HG02623 (cell line): ENCODE measurements at regions not wholly inside any gene's neighbourhood (a gene's known extent, or its start where the extent isn't known, plus 50 kb on each side); places are given as distances from the start of the nearest gene placed in this dataset.

Experiments
- ATAC-seq: cut with Tn5 transposase; IDR thresholded peaks from one replicate; pipeline ENCODE4 v1.9.1; 2021; ENCODE audit warnings: moderate library complexity; ENCODE audit not compliant: unreplicated experiment

- ATAC-seq, result no peak
These were observed 421.5 kb upstream of the POU3F3 start for GRCh38 chr2:104432401-104432800.

- no peak for ATAC-seq
These were observed 420.9 kb upstream of the POU3F3 start for GRCh38 chr2:104432991-104433390.

- ATAC-seq, result no peak
These were observed 420.3 kb upstream of the POU3F3 start for GRCh38 chr2:104433657-104434056.

DNA sequence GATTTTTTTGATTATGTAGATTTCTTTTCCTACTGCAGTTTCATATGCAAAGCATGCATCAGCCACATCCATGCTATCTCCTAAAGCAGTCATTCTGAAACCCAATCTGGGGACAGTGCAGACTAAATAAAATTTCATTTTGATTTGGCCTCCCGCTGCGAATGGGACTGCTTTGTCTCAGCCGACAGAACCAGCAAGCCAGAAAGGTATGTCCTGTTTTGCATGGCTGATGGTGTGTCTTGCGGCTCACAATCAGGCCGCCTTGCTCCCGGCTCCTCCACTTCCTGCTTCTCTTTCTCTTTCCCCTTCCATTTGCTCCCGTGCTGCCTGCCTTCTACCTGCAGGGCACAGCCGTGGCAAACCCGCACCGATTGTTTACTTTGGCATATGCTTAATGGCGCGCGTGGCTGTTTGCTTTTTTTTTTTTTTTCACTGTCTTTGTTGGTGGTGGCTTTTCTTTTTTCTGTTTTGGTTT lies 419.6 kb upstream of the POU3F3 start:
- peak; percentile 78 for ATAC-seq

DNA sequence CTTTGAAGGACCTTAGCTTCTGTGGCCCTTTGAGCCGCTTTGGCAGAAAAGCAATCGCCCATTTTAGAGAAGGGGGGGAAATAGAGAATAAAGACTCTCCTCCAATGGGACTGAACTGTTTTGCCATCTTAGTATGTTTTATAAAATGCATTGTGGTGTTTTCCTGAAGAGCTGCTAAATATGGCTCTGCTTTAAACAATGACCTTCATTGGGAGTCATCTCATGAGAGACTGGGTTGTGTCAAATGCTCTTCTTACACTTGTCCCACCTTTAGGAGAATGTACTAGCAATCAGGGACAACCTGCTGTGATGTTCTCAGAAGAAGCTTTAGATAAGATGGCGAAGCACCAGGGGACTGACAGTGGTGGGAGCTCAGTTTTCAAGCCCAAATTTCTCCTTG lies 418.9 kb upstream of the POU3F3 start:
- no peak for ATAC-seq

- ATAC-seq, result no peak
These were observed 415.4 kb upstream of the POU3F3 start for GRCh38 chr2:104438481-104438880.

- no peak for ATAC-seq
These were observed 410.8 kb upstream of the POU3F3 start for GRCh38 chr2:104443145-104443544.

DNA sequence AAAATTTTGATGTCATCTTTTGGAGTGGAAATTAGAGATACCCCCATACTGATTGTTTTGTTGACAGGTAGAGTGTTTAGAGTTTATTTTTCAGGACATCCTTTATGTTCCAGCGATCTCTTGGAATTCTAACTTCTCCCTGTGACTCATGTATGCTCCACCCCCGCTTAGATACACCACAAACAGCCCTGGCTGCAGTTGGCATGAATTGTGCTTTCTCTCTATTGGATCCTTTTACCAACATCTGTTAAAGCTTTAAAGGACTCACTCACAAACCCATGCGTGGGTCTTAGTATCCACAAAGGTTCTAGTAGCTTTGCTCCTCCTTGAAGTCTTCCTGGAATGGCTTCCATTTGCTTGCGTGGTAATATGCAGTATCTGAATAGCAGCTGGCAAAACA lies 409.5 kb upstream of the POU3F3 start:
- ATAC-seq, result no peak

DNA sequence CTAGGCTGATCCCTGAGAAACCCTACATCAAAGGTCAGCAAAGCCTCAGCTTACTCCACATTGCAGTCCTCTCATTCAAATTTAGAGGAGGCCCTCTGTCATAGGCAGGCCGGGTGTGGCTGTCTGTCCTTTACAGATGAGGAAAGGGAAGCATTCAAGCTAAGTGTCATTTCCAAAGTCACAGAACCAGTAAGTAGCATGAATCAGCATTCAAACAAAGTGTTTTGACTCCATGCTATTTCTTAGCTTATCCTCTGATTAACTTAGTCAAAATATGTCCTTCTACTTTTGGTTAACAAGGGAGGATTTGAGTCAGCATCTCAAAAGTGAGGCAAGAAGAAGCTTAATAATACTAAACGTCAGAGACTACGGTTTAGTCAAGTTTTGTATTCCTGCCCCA lies 409.0 kb upstream of the POU3F3 start:
- ATAC-seq, result no peak

DNA sequence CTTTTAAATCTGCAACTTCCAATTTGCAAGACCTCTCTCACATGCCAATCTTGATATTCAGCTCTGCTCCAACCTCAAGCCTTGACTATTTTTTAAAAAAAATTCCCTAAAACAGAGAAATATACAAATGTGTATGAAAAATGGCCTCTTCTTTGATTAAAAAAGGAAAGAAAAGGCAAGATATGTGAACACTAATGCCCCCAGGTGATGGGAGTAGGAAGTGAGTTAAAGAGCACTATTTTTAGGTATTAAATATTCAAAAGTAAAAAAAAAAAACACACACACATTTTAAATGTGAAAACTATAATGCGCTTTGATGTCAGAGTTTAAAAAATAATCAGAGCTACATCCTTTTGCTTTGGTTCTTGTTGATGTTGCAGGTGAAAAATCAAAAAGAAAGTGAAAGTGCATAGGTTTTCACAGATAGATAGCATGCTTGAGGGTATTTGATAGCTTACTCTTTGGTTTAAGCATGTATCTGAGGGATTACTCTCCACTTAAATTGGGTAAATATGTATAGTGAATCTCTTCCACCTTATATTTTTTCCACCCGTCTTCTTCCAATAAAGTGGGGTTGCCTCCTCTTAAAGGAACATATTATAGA lies 406.0 kb upstream of the POU3F3 start:
- ATAC-seq, result no peak

GRCh38 chr2:104448661-104449440 lies 405.1 kb upstream of the POU3F3 start:
- ATAC-seq, result no peak

- ATAC-seq, result no peak
These were observed 401.4 kb upstream of the POU3F3 start for GRCh38 chr2:104452558-104452957.

GRCh38 chr2:104462731-104463130 lies 391.2 kb upstream of the POU3F3 start:
- no peak for ATAC-seq

DNA sequence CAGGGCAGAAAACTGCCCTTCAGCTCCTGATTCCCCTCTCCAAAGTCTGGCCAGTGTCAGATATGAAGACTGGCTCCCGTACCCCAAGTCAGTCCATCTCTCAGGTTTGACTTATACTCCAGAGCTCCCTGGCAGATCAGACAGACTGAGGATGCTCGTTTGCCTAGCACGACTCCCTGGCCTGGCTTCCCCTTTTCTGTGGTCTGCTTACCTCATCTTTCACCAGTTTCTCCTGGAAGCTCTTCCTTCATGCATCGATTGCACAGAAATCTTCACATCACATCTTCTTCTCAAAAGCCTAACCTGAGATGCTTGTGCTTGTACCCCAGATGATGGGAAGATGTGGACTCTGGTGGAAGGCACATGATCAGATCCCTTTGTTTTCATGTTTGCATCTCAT lies 387.9 kb upstream of the POU3F3 start:
- no peak for ATAC-seq

DNA sequence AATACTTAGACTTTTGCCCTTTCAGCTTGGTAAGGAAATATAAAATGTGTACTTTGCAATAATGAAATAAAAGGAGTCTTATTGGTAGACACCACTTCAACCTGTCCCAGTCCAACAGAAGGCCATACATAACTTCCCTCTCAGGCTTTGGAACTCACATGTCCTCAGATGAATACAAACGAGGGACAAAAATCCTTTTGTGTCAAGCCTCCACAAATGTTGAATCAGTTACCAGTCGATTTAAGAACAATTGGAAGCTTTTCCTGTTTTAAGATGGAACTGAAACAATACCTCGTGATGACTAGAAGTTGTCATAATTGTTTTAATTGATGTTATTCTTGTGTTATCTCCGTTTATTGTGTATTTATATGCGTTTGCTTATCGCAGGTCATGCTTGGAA lies 385.1 kb upstream of the POU3F3 start:
- no peak for ATAC-seq

DNA sequence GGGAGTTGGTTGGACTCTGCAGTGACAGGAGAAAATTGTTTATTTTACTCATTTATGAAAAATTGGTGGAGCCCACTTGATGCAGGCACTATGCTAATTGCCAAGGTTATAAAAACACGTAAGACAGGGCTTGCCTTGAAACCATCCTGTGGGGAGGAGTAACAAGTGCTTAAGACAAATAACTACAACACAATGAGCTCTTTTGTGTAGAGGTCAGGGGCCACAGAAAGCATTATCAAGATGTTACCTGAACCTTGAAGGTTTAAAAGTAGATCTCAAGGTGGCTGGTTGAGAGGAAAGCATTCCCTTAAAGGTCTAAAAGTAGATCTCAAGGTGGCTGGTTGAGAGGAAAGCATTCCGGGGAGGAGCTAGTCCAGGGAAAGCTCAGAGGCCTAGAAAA lies 381.8 kb upstream of the POU3F3 start:
- no peak for ATAC-seq

GRCh38 chr2:104473546-104473945 lies 380.4 kb upstream of the POU3F3 start:
- ATAC-seq, result no peak

DNA sequence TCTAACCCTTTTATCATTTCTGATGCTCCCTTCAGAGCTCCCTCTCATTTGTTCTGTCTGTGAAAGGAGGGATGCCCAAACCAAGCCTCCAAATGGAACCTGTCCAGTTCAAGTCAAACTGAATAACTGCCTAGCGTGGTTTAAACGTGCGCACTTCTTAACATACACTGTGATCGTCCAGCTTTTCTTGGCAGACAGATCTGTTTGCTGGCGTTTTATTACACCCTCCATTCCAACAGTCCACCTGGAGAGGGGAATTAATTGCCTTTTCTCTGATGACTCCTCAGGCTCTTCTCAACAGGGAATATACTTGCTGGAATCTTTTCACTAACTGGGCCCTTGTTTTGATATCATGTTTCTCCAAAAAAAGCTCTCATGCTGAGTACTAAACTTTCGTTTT lies 379.2 kb upstream of the POU3F3 start:
- no peak for ATAC-seq

DNA sequence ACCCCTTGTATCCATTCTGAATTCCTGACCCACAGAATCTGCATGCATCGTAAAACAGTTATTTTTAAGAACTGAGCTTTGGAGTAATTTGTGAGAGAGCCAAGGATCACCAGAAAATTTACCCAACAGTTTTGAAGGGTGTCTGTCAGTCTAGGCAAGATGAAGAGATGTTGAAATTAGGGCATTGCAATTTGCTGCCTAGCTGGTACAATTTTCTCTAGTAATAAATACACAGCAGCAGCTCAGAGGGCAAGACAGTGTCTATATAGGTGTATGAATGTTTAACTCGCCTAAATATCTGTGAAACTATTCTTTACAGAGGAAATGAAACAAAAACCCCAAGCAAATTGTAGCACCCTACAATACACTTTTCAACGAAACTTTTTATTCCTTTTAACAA lies 377.8 kb upstream of the POU3F3 start:
- ATAC-seq, result no peak

DNA sequence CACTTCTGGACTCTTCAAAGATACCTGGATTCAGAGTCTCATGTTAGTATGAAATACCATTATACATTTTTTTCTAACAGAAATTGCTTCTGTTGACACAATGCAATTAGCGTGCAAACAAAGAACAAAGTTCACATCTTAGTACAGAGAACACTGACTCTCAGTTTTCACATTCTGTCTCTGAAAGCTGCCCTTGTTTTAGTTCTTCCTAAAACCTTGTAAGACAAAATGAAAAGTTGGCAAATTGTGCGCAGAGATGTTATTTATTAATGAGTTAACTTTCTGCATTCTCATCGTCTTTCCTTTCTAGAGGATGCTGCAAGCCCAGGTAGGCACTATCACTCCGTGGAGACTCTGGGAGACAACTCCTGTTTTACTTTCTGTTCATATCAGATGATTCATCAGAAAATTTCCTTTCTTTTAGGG lies 377.3 kb upstream of the POU3F3 start:
- ATAC-seq, result no peak

DNA sequence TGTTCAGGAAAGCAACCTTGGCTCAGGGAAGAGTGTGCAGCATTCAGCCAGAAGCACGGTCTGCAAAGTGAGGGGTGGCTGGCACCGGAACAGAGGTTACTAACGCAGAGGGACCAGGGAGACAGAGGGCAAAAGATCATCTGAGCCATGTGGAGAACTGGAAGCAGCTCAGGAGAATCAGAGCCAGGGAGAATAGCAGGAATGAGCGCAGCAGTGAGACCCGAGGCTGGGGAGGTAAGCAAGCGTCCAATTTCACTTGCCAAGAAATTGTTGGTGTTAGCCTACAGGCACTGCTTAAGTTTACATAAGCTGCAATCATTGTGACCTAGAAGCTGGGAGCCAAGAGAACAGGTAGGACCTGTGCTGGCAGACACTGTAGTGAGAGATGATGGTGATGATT lies 372.6 kb upstream of the POU3F3 start:
- ATAC-seq, result no peak

- ATAC-seq, result no peak
These were observed 366.5 kb upstream of the POU3F3 start for GRCh38 chr2:104487366-104487765.

DNA sequence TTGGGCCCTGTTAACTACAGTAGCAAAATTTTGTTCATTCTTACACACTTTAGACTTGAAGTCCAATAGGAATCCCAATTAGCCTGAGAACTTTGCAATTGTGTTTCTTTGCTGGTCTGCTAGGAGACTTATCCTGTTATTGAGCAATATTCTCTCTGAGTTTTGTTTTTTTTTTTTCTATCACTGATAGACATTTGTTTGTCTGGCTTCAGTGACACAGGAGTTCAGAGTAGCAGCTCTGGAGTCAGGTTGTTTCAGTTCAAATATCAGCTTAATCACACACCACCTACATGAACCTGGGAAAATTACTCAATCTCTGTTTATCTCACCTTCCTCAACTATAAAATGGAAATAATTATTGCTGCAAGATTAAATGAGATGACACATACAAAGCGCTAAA lies 360.2 kb upstream of the POU3F3 start:
- ATAC-seq, result no peak
